Erythroblast (primary cell): ENCODE measurements at regions not wholly inside any gene's neighbourhood (a gene's known extent, or its start where the extent isn't known, plus 50 kb on each side); places are given as distances from the start of the nearest gene placed in this dataset.

ENCODE experiments used
- GATA1 ChIP-seq: IDR thresholded peaks from 2 replicates; pipeline ENCODE4 v1.6.1; 2011; ENCODE audit warnings: low read depth, mild to moderate bottlenecking, control low read depth, low read length, moderate library complexity
- POLR2A ChIP-seq: IDR thresholded peaks from 2 replicates; pipeline ENCODE4 v1.6.1; 2011; ENCODE audit warnings: mild to moderate bottlenecking, low read length

DNA sequence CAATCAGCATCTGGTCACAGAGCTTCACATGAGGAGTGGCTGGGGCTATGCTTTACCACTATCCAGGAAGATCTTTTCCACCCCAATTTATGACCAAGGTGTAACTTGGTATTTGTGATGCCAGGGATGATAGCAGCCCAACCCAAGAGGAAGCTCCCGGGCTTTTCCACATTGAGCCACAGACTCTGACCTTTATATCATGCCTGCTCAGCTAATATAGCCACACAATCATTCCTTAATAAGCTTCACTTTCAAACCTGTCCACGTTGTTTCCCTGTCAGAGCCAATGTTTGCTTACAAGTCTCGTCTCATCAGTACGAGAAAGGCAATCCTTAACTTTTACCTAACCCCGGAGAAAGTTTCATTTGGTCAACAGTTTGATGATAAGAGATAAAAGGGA, 330.9 kb downstream of the SHQ1 start:
- TF ChIP-seq POLR2A (no peak), GATA1 (no peak)
